Uterus (tissue), 3 donors: ENCODE measurements at regions not wholly inside any gene's neighbourhood (a gene's known extent, or its start where the extent isn't known, plus 50 kb on each side); places are given as distances from the start of the nearest gene placed in this dataset.

Experiments
- DNase-seq, 2 donors: peaks; one replicate each; pipeline ENCODE4 v3.0.0-alpha.2; 2019 to 2020
- H3K27ac ChIP-seq, 2 donors: fragments of 200-600 bp; sonication (generic); 1 replicate in 1 of 2; 2 replicates in 1 of 2; pipeline ENCODE4 v1.5.1; 2016 to 2018
- H3K27me3 ChIP-seq, 2 donors: fragments of 200-600 bp; sonication (generic); one replicate each; pipeline ENCODE4 v1.5.1; 2018 to 2019; ENCODE audit warnings: control low read depth in 1 of 2
- H3K36me3 ChIP-seq, 2 donors: fragments of 200-600 bp; sonication (generic); one replicate each; pipeline ENCODE4 v1.5.1; 2019; ENCODE audit warnings: control low read depth in 1 of 2
- H3K4me1 ChIP-seq, 2 donors: fragments of 200-600 bp; sonication (generic); one replicate each; pipeline ENCODE4 v1.5.1; 2018 to 2019; ENCODE audit warnings: control low read depth in 1 of 2
- H3K4me3 ChIP-seq, 2 donors: fragments of 200-600 bp; sonication (generic); 1 replicate in 1 of 2; 2 replicates in 1 of 2; pipeline ENCODE4 v1.5.1; 2018 to 2019; ENCODE audit warnings: mild to moderate bottlenecking in 1 of 2
- H3K9me3 ChIP-seq, 2 donors: fragments of 200-600 bp; sonication (generic); one replicate each; pipeline ENCODE4 v1.5.1; 2019; ENCODE audit warnings: control low read depth in 1 of 2
- CTCF ChIP-seq, 4 experiments: fragments of 200-600 bp in 2 of 4; fragments of 450-650 bp in 2 of 4; sonication (generic) in 2 of 4; IDR thresholded peaks; one replicate each; pipeline ENCODE4 v1.5.1; 2016 to 2019; ENCODE audit warnings: antibody characterized with exemption in 4 of 4, mild to moderate bottlenecking in 2 of 4, moderate library complexity in 1 of 4
- POLR2A ChIP-seq, 2 donors: fragments of 450-650 bp; IDR thresholded peaks; one replicate each; pipeline ENCODE4 v1.6.1; 2016; ENCODE audit warnings: antibody characterized with exemption in 2 of 2, mild to moderate bottlenecking in 1 of 2, moderate library complexity in 1 of 2
- intact Hi-C: fragments of 100-400 bp; cut with DNase I; formaldehyde crosslinking; loops from one replicate; pipeline ENCODE4 v1.15.1; 2023; ENCODE audit warnings: low total_unique reads
- donor health status: DM: yes; HTN: yes; CAD: no.

- TF ChIP-seq POLR2A (IDR thresholded peaks at IDR 0.05), result no peak
- no peak for TF ChIP-seq CTCF (IDR thresholded peaks at IDR 0.05)
- Histone ChIP-seq H3K27me3 (no peaks in the 10 kb centered on the region), H3K27ac (no peak overlapping the region), H3K4me3 (no peak overlapping the region), H3K4me1 (no peaks in the 10 kb centered on the region), H3K9me3 (no peaks in the 10 kb centered on the region), H3K36me3 (no peaks in the 10 kb centered on the region)
- DNase-seq, result no peak
- intact Hi-C loops, result no loop called here
Measured at GRCh38 chr15:31606194-31606669, 279.6 kb downstream of the KLF13 start.

GRCh38 chr15:31606931-31607497, 280.4 kb downstream of the KLF13 start:
- no peaks in the 10 kb centered on the region for H3K27me3 ChIP-seq
- TF ChIP-seq CTCF (IDR thresholded peaks at IDR 0.05) (no peak), POLR2A (IDR thresholded peaks at IDR 0.05) (no peak)
- intact Hi-C loops, result no loop called here
- no peaks in the 10 kb centered on the region for H3K9me3 ChIP-seq
- no peak overlapping the region for H3K4me3 ChIP-seq
- no peak for DNase-seq
- no peaks in the 10 kb centered on the region for H3K4me1 ChIP-seq
- H3K27ac ChIP-seq, result no peak overlapping the region
- H3K36me3 ChIP-seq, result no peaks in the 10 kb centered on the region

GRCh38 chr15:31607656-31608055, 281.0 kb downstream of the KLF13 start:
- TF ChIP-seq CTCF (IDR thresholded peaks at IDR 0.05), result no peak
- no peak for TF ChIP-seq POLR2A (IDR thresholded peaks at IDR 0.05)
- Histone ChIP-seq H3K4me3 (no peak overlapping the region), H3K9me3 (no peaks in the 10 kb centered on the region), H3K27me3 (no peaks in the 10 kb centered on the region), H3K36me3 (no peaks in the 10 kb centered on the region), H3K4me1 (no peaks in the 10 kb centered on the region), H3K27ac (no peak overlapping the region)
- intact Hi-C loops, result no loop called here
- no peak for DNase-seq

GRCh38 chr15:31609258-31609681, 282.6 kb downstream of the KLF13 start:
- TF ChIP-seq POLR2A (IDR thresholded peaks at IDR 0.05), result no peak
- no peak for TF ChIP-seq CTCF (IDR thresholded peaks at IDR 0.05)
- Histone ChIP-seq H3K36me3 (no peaks in the 10 kb centered on the region), H3K9me3 (no peaks in the 10 kb centered on the region), H3K27ac (no peak overlapping the region), H3K4me3 (no peak overlapping the region), H3K4me1 (no peaks in the 10 kb centered on the region), H3K27me3 (no peaks in the 10 kb centered on the region)
- intact Hi-C loops, result no loop called here
- no peak for DNase-seq

- no peak for DNase-seq
- no peaks in the 10 kb centered on the region for H3K9me3 ChIP-seq
- no peaks in the 10 kb centered on the region for H3K27me3 ChIP-seq
- no peak overlapping the region for H3K4me3 ChIP-seq
- H3K36me3 ChIP-seq, result no peaks in the 10 kb centered on the region
- TF ChIP-seq CTCF (IDR thresholded peaks at IDR 0.05) (no peak), POLR2A (IDR thresholded peaks at IDR 0.05) (no peak)
- H3K4me1 ChIP-seq, result no peaks in the 10 kb centered on the region
- no peak overlapping the region for H3K27ac ChIP-seq
- intact Hi-C loops, result no loop called here
Measured at GRCh38 chr15:31609906-31610305, 283.3 kb downstream of the KLF13 start.
